Right ventricle myocardium superior (tissue), 1 donor: ENCODE measurements at regions not wholly inside any gene's neighbourhood (a gene's known extent, or its start where the extent isn't known, plus 50 kb on each side); places are given as distances from the start of the nearest gene placed in this dataset.

Experiments
- ATAC-seq: fragments of 200-7000 bp; cut with Tn5 transposase; one replicate; pipeline ENCODE4 v1.9.1; 2020; ENCODE audit warnings: mild to moderate bottlenecking; ENCODE audit not compliant: poor library complexity
- DNase-seq: peaks from one replicate; pipeline ENCODE4 v3.0.0-alpha.2; 2020
- intact Hi-C: fragments of 100-400 bp; cut with DNase I; formaldehyde crosslinking; loops from one replicate; pipeline ENCODE4 v1.11.2; 2022
- donor health status: DM: no; HTN: yes; CAD: no; lungs with severe emphysema.

- ATAC-seq (no peak), DNase-seq (no peak)
- intact Hi-C loops: no loop called here
Measured at GRCh38 chr2:121003391-121003790, 267.7 kb downstream of the GLI2 start.

- ATAC-seq: no peak
- intact Hi-C loops: no loop called here
- no peak for DNase-seq
Measured at GRCh38 chr2:121004359-121004758, 268.7 kb downstream of the GLI2 start.

GRCh38 chr2:121004950-121005349, 269.3 kb downstream of the GLI2 start:
- DNase-seq (no peak), ATAC-seq (no peak)
- intact Hi-C loops: no loop called here

- intact Hi-C loops: no loop called here
- no peak for ATAC-seq
- DNase-seq: no peak
Measured at GRCh38 chr2:121005453-121005852, 269.8 kb downstream of the GLI2 start.

GRCh38 chr2:121006743-121007489, 271.2 kb downstream of the GLI2 start:
- intact Hi-C loops: no loop called here
- ATAC-seq (no peak), DNase-seq (no peak)

GRCh38 chr2:121007490-121007853, 271.8 kb downstream of the GLI2 start:
- DNase-seq (no peak), ATAC-seq (no peak)
- intact Hi-C loops: no loop called here

- ATAC-seq: no peak
- DNase-seq: no peak
- intact Hi-C loops: no loop called here
Measured at GRCh38 chr2:121008975-121009374, 273.3 kb downstream of the GLI2 start.

GRCh38 chr2:121010998-121011397, 274.0 kb downstream of the TFCP2L1 start:
- no peak for DNase-seq

GRCh38 chr2:121014876-121015275, 270.1 kb downstream of the TFCP2L1 start:
- DNase-seq: no peak
- no peak for ATAC-seq
- intact Hi-C loops: no loop called here

More at GRCh38 chr2:121010998-121011397, 274.0 kb downstream of the TFCP2L1 start:
- no peak for ATAC-seq
- intact Hi-C loops: no loop called here

- DNase-seq (no peak), ATAC-seq (no peak)
- intact Hi-C loops: no loop called here
Measured at GRCh38 chr2:121015971-121016485, 269.0 kb downstream of the TFCP2L1 start.

- no peak for DNase-seq
- no peak for ATAC-seq
- intact Hi-C loops: no loop called here
Measured at GRCh38 chr2:121017396-121017795, 267.6 kb downstream of the TFCP2L1 start.

GRCh38 chr2:121018136-121019061, 266.6 kb downstream of the TFCP2L1 start:
- intact Hi-C loops: no loop called here
- DNase-seq (peak; percentile 53), ATAC-seq (peak; percentile 71)

- intact Hi-C loops: no loop called here
- DNase-seq (peak; percentile 51), ATAC-seq (peak; percentile 46)
Measured at GRCh38 chr2:121019071-121019470, 265.9 kb downstream of the TFCP2L1 start.

- ATAC-seq (no peak), DNase-seq (no peak)
- intact Hi-C loops: no loop called here
Measured at GRCh38 chr2:121019756-121020155, 265.2 kb downstream of the TFCP2L1 start.

GRCh38 chr2:121021685-121022084, 263.3 kb downstream of the TFCP2L1 start:
- ATAC-seq (no peak), DNase-seq (no peak)
- intact Hi-C loops: no loop called here

- DNase-seq: no peak
- ATAC-seq: no peak
- intact Hi-C loops: no loop called here
Measured at GRCh38 chr2:121028577-121028976, 256.4 kb downstream of the TFCP2L1 start.

- no peak for ATAC-seq
- no peak for DNase-seq
- intact Hi-C loops: no loop called here
Measured at GRCh38 chr2:121030523-121030922, 254.5 kb downstream of the TFCP2L1 start.

- DNase-seq (no peak), ATAC-seq (no peak)
- intact Hi-C loops: no loop called here
Measured at GRCh38 chr2:121031568-121032340, 253.2 kb downstream of the TFCP2L1 start.

GRCh38 chr2:121033461-121033996, 251.5 kb downstream of the TFCP2L1 start:
- ATAC-seq (no peak), DNase-seq (no peak)
- intact Hi-C loops: no loop called here
